Thyroid gland (tissue), 4 donors: ENCODE measurements at regions not wholly inside any gene's neighbourhood (a gene's known extent, or its start where the extent isn't known, plus 50 kb on each side); places are given as distances from the start of the nearest gene placed in this dataset.

Experiments
- DNase-seq, 2 donors: peaks; one replicate each; pipeline ENCODE4 v3.0.0-alpha.2; 2019
- H3K27ac ChIP-seq, 3 donors: fragments of 200-600 bp; sonication (generic); 1 replicate in 2 of 3; 2 replicates in 1 of 3; pipeline ENCODE4 v1.5.1; 2016 to 2019; ENCODE audit warnings: mild to moderate bottlenecking in 1 of 3, moderate library complexity in 1 of 3
- H3K27me3 ChIP-seq: fragments of 200-600 bp; sonication (generic); one replicate; pipeline ENCODE4 v1.5.1; 2019
- H3K36me3 ChIP-seq, 2 donors: fragments of 200-600 bp; sonication (generic); one replicate each; pipeline ENCODE4 v1.5.1; 2016 to 2019
- H3K4me1 ChIP-seq, 2 donors: fragments of 200-600 bp; sonication (generic); one replicate each; pipeline ENCODE4 v1.5.1; 2017 to 2019
- H3K4me3 ChIP-seq, 3 donors: fragments of 200-600 bp; sonication (generic); replicated peaks in 1 of 3; 1 replicate in 2 of 3; 2 replicates in 1 of 3; pipeline ENCODE4 v1.5.1; 2016; ENCODE audit warnings: mild to moderate bottlenecking in 1 of 3
- H3K9me3 ChIP-seq: fragments of 200-600 bp; sonication (generic); one replicate; pipeline ENCODE4 v1.5.1; 2017
- CTCF ChIP-seq, 6 experiments: fragments of 200-600 bp in 3 of 6; fragments of 450-650 bp in 3 of 6; sonication (generic) in 3 of 6; IDR thresholded peaks; one replicate each; pipeline ENCODE4 v1.5.1; 2016 to 2019; ENCODE audit warnings: antibody characterized with exemption in 6 of 6, mild to moderate bottlenecking in 2 of 6, inconsistent platforms in 1 of 6, moderate library complexity in 1 of 6
- POLR2A ChIP-seq, 2 donors: fragments of 450-650 bp; IDR thresholded peaks; one replicate each; pipeline ENCODE4 v1.6.1; 2017; ENCODE audit warnings: antibody characterized with exemption in 2 of 2, mild to moderate bottlenecking in 2 of 2, moderate library complexity in 1 of 2
- whole genome bisulfite sequencing, 2 donors: methylation state at CpG; one replicate each; pipeline ENCODE4 v1.1.5; 2017; 5-methylcytosine and 5-hydroxymethylcytosine counted together
- intact Hi-C: fragments of 100-400 bp; cut with DNase I; formaldehyde crosslinking; loops from one replicate; pipeline ENCODE4 v1.15.1; 2023

- no peaks in the 10 kb centered on the region for H3K9me3 ChIP-seq
- 73 to 82% methylated on average over 1 of the region's 1 CpG for WGBS, 2 donors
- no peak overlapping the region for H3K4me3 ChIP-seq
- no peak for DNase-seq
- no peak overlapping the region for H3K27ac ChIP-seq
- TF ChIP-seq POLR2A (IDR thresholded peaks at IDR 0.05) = no peak
- no peak for TF ChIP-seq CTCF (IDR thresholded peaks at IDR 0.05)
- no peaks in the 10 kb centered on the region for H3K27me3 ChIP-seq
- H3K36me3 ChIP-seq = no peaks in the 10 kb centered on the region
- intact Hi-C loops = no loop called here
- no peaks in the 10 kb centered on the region for H3K4me1 ChIP-seq
These were observed 823.2 kb upstream of the SALL3 start for GRCh38 chr18:78156466-78156865.

GRCh38 chr18:78158943-78159342 lies 820.7 kb upstream of the SALL3 start:
- intact Hi-C loops = no loop called here
- WGBS, 2 donors = 89 to 91% methylated on average over 17 of the region's 17 CpGs
- no peaks in the 10 kb centered on the region for H3K27me3 ChIP-seq
- no peak overlapping the region for H3K27ac ChIP-seq
- H3K9me3 ChIP-seq = no peaks in the 10 kb centered on the region
- DNase-seq = no peak
- no peak overlapping the region for H3K4me3 ChIP-seq
- H3K4me1 ChIP-seq = no peaks in the 10 kb centered on the region
- TF ChIP-seq POLR2A (IDR thresholded peaks at IDR 0.05) = no peak
- no peak for TF ChIP-seq CTCF (IDR thresholded peaks at IDR 0.05)
- no peaks in the 10 kb centered on the region for H3K36me3 ChIP-seq

- WGBS, 2 donors = 89 to 90% methylated on average over 8 of the region's 8 CpGs
- intact Hi-C loops = no loop called here
These were observed 820.2 kb upstream of the SALL3 start for GRCh38 chr18:78159397-78159796.

GRCh38 chr18:78160961-78161656 lies 818.5 kb upstream of the SALL3 start:
- Histone ChIP-seq H3K9me3 (no peaks in the 10 kb centered on the region), H3K27me3 (no peaks in the 10 kb centered on the region), H3K27ac (no peak overlapping the region), H3K36me3 (no peaks in the 10 kb centered on the region), H3K4me3 (no peak overlapping the region), H3K4me1 (no peaks in the 10 kb centered on the region)
- TF ChIP-seq CTCF (IDR thresholded peaks at IDR 0.05) (no peak), POLR2A (IDR thresholded peaks at IDR 0.05) (no peak)
- intact Hi-C loops = no loop called here
- no peak for DNase-seq
- WGBS, 2 donors = 73 to 77% methylated on average over 11 of the region's 11 CpGs

More at GRCh38 chr18:78159397-78159796, 820.2 kb upstream of the SALL3 start:
- no peaks in the 10 kb centered on the region for H3K27me3 ChIP-seq
- no peak for DNase-seq
- H3K4me1 ChIP-seq = no peaks in the 10 kb centered on the region
- TF ChIP-seq CTCF (IDR thresholded peaks at IDR 0.05) = no peak
- TF ChIP-seq POLR2A (IDR thresholded peaks at IDR 0.05) = no peak
- no peaks in the 10 kb centered on the region for H3K9me3 ChIP-seq
- no peak overlapping the region for H3K27ac ChIP-seq
- no peak overlapping the region for H3K4me3 ChIP-seq
- no peaks in the 10 kb centered on the region for H3K36me3 ChIP-seq

GRCh38 chr18:78165525-78165924 lies 814.1 kb upstream of the SALL3 start:
- Histone ChIP-seq H3K27ac (no peak overlapping the region), H3K36me3 (no peaks in the 10 kb centered on the region), H3K9me3 (no peaks in the 10 kb centered on the region), H3K27me3 (no peaks in the 10 kb centered on the region), H3K4me3 (no peak overlapping the region), H3K4me1 (no peaks in the 10 kb centered on the region)
- no peak for TF ChIP-seq POLR2A (IDR thresholded peaks at IDR 0.05)
- WGBS, 2 donors = 70 to 82% methylated on average over 7 of the region's 7 CpGs
- no peak for DNase-seq
- intact Hi-C loops = no loop called here
